ENCODE measurements at regions not wholly inside any gene's neighbourhood (a gene's known extent, or its start where the extent isn't known, plus 50 kb on each side); places are given as distances from the start of the nearest gene placed in this dataset.

- TF ChIP-seq CEBPB (IDR thresholded peaks at IDR 0.05) (no peak), FOXM1 (IDR thresholded peaks at IDR 0.05; ENCODE audit: borderline replicate concordance, low read depth) (no peak), TAF1 (IDR thresholded peaks at IDR 0.05; ENCODE audit: low read depth) (no peak), EGR1 (IDR thresholded peaks at IDR 0.05) (no peak), TEAD4 (IDR thresholded peaks at IDR 0.05) (no peak), ZBTB7A (IDR thresholded peaks at IDR 0.05; ENCODE audit: low read depth) (no peak), TCF12 (IDR thresholded peaks at IDR 0.05; ENCODE audit: low read depth) (no peak), RAD21 (IDR thresholded peaks at IDR 0.05; ENCODE audit: low read depth) (no peak), YY1 (IDR thresholded peaks at IDR 0.05; ENCODE audit: low read depth) (no peak), USF1 (IDR thresholded peaks at IDR 0.05) (no peak), EP300 (IDR thresholded peaks at IDR 0.05; ENCODE audit: borderline replicate concordance) (no peak), NFIC (IDR thresholded peaks at IDR 0.05) (no peak)
- TF ChIP-seq, protein P1, sequence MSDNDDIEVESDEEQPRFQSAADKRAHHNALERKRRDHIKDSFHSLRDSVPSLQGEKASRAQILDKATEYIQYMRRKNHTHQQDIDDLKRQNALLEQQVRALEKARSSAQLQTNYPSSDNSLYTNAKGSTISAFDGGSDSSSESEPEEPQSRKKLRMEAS (IDR thresholded peaks at IDR 0.05) = no peak
These were observed 277.0 kb upstream of the NRP1 start for GRCh38 chr10:33611423-33611822.

GRCh38 chr10:33609546-33609945 lies 275.1 kb upstream of the NRP1 start:
- TF ChIP-seq FOXM1 (IDR thresholded peaks at IDR 0.05; ENCODE audit: borderline replicate concordance, low read depth) (no peak), CREB1 (IDR thresholded peaks at IDR 0.05; ENCODE audit: low read depth) (no peak), TAF1 (IDR thresholded peaks at IDR 0.05; ENCODE audit: low read depth) (no peak), RAD21 (IDR thresholded peaks at IDR 0.05; ENCODE audit: low read depth) (no peak), YY1 (IDR thresholded peaks at IDR 0.05; ENCODE audit: low read depth) (no peak), ZBTB7A (IDR thresholded peaks at IDR 0.05; ENCODE audit: low read depth) (no peak), TEAD4 (IDR thresholded peaks at IDR 0.05) (no peak), REST (IDR thresholded peaks at IDR 0.05; ENCODE audit: low read depth) (no peak), NFIC (IDR thresholded peaks at IDR 0.05) (no peak), TCF12 (IDR thresholded peaks at IDR 0.05; ENCODE audit: low read depth) (no peak)
- TF ChIP-seq, protein P1 (IDR thresholded peaks at IDR 0.05) = no peak

GRCh38 chr10:33602278-33602677 lies 267.8 kb upstream of the NRP1 start:
- TF ChIP-seq USF1 (IDR thresholded peaks at IDR 0.05) (no peak), TCF12 (IDR thresholded peaks at IDR 0.05; ENCODE audit: low read depth) (no peak), ZBTB7A (IDR thresholded peaks at IDR 0.05; ENCODE audit: low read depth) (no peak), TAF1 (IDR thresholded peaks at IDR 0.05; ENCODE audit: low read depth) (no peak), CEBPB (IDR thresholded peaks at IDR 0.05) (no peak), TEAD4 (IDR thresholded peaks at IDR 0.05) (no peak), YY1 (IDR thresholded peaks at IDR 0.05; ENCODE audit: low read depth) (no peak)

- TF ChIP-seq TEAD4 (IDR thresholded peaks at IDR 0.05) = no peak
- no peak for TF ChIP-seq EGR1 (IDR thresholded peaks at IDR 0.05)
- no peak for TF ChIP-seq CREB1 (IDR thresholded peaks at IDR 0.05; ENCODE audit: low read depth)
These were observed 265.9 kb upstream of the NRP1 start for GRCh38 chr10:33600381-33600780.

GRCh38 chr10:33596422-33596821 lies 262.0 kb upstream of the NRP1 start:
- no peak for TF ChIP-seq YY1 (IDR thresholded peaks at IDR 0.05; ENCODE audit: low read depth)
- no peak for TF ChIP-seq CEBPB (IDR thresholded peaks at IDR 0.05)
- no peak for TF ChIP-seq CREB1 (IDR thresholded peaks at IDR 0.05; ENCODE audit: low read depth)
- no peak for TF ChIP-seq RAD21 (IDR thresholded peaks at IDR 0.05; ENCODE audit: low read depth)
- no peak for TF ChIP-seq REST (IDR thresholded peaks at IDR 0.05; ENCODE audit: low read depth)
- TF ChIP-seq TCF12 (IDR thresholded peaks at IDR 0.05; ENCODE audit: low read depth) = no peak
- TF ChIP-seq ZBTB7A (IDR thresholded peaks at IDR 0.05; ENCODE audit: low read depth) = no peak
- no peak for TF ChIP-seq TAF1 (IDR thresholded peaks at IDR 0.05; ENCODE audit: low read depth)
- TF ChIP-seq, protein P1 (IDR thresholded peaks at IDR 0.05) = no peak

DNA sequence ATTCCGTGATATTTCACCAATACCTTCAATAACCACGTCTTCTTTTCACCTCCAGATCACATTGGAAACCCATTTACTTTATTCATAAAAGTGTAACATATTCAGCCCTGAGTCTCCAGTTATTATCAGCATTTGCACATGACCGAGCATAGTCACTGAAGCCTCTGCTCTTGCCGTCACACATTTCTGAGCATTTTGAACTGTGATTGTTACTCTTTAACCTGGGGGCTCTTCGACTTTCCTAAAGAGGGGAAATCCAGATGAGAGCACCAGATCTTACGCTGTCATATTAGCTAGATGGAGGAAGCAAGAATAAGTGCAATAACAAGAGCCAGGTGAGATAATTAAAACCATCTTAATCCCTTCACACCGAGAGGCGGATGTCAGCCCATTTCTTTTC lies 260.0 kb upstream of the NRP1 start:
- TF ChIP-seq, protein P1 (IDR thresholded peaks at IDR 0.05) = no peak
- TF ChIP-seq REST (IDR thresholded peaks at IDR 0.05; ENCODE audit: low read depth) (no peak), TAF1 (IDR thresholded peaks at IDR 0.05; ENCODE audit: low read depth) (no peak), TCF12 (IDR thresholded peaks at IDR 0.05; ENCODE audit: low read depth) (no peak), FOXM1 (IDR thresholded peaks at IDR 0.05; ENCODE audit: borderline replicate concordance, low read depth) (no peak), USF1 (IDR thresholded peaks at IDR 0.05) (no peak)
